ACC112 (cell line): ENCODE measurements at regions not wholly inside any gene's neighbourhood (a gene's known extent, or its start where the extent isn't known, plus 50 kb on each side); places are given as distances from the start of the nearest gene placed in this dataset.

ENCODE experiments used
- H2AFZ ChIP-seq: fragments of 200-600 bp; sonication (generic); one replicate; pipeline ENCODE4 v1.6.0; 2017; ENCODE audit warnings: antibody characterized with exemption, low read length; ENCODE audit not compliant: unreplicated experiment
- H3K27ac ChIP-seq: fragments of 200-600 bp; sonication (generic); 2 replicates; pipeline ENCODE4 v1.5.1; 2014; ENCODE audit warnings: low read depth, mild to moderate bottlenecking, antibody characterized with exemption, low read length, moderate library complexity
- H3K27me3 ChIP-seq: fragments of 200-600 bp; sonication (generic); 2 replicates; pipeline ENCODE4 v1.6.1; 2014; ENCODE audit warnings: mild to moderate bottlenecking, antibody characterized with exemption, low read length, moderate library complexity, mixed read lengths; ENCODE audit not compliant: insufficient read depth
- H3K36me3 ChIP-seq: fragments of 200-600 bp; sonication (generic); 2 replicates; pipeline ENCODE4 v1.6.1; 2016; ENCODE audit warnings: mild to moderate bottlenecking, antibody characterized with exemption, low read length, moderate library complexity, mixed read lengths; ENCODE audit not compliant: insufficient read depth
- H3K4me1 ChIP-seq: fragments of 200-600 bp; sonication (generic); one replicate; pipeline ENCODE4 v1.6.1; 2016; ENCODE audit warnings: low read length, mixed read lengths; ENCODE audit not compliant: insufficient read depth, unreplicated experiment, control insufficient read depth
- H3K4me3 ChIP-seq: fragments of 200-600 bp; sonication (generic); 2 replicates; pipeline ENCODE4 v1.5.1; 2014; ENCODE audit warnings: mild to moderate bottlenecking, low read depth, low read length
- H3K79me2 ChIP-seq: fragments of 200-600 bp; sonication (generic); one replicate; pipeline ENCODE4 v1.6.0; 2016; ENCODE audit warnings: low read length; ENCODE audit not compliant: control insufficient read depth, unreplicated experiment, insufficient read depth

DNA sequence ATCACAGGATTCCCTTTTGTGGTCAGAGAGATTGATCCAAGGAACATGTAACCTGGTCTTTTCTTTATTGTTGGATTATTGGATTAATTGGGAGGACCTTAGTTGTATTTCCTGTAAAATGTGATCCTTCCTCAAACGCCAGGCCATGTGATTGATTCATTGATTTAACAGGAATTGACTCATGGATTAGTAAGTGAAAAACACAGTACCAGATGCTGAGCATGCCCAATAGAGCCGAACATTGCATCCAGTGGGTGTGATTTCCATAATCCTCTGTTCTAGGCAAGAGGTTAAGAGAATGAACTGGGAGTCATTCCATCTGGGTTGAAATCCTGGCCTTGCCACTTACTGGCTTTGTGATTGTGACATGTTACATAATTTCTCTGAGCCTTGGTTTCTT is 522.3 kb downstream of the MAT2B start:
- H2AFZ ChIP-seq, result peak overlapping the region; percentile 69
- H3K4me3 ChIP-seq, result peak overlapping the region; percentile 9; the same call in 1 of the 2 replicates
- peaks cover 5% of the 10 kb centered on the region for H3K4me1 ChIP-seq
- no peaks in the 10 kb centered on the region for H3K79me2 ChIP-seq
- no peak overlapping the region for H3K27ac ChIP-seq
- H3K36me3 ChIP-seq, result no peaks in the 10 kb centered on the region
- no peaks in the 10 kb centered on the region for H3K27me3 ChIP-seq

DNA sequence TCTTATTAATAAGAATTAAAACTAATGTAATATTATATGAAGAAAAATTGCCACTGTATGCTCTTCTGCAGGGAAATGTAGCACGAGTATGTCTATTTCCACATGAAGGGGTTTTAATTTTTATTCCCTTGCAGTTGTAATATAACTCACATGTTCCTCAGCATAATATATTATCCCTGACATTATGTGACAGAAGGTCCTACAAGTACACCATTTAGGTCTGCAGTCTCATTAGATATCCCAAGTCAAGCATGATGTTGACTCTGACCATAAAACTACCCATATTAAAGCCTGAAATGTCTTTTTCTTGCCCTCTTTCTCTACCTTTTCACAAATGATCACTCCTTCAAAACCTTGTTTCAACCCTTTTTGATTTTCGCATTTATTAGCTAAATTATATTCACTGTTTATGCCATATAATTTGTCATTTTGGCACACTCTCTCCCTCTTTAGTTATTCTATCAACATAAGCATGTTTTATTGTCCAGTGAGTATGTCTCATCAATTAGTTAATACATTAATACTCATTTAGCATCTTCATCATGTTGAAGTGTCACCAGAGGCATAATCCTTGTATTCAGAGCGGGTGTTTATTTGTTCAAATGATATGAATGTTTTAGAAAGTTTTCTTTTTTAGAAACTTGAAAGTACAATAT is 532.8 kb downstream of the MAT2B start:
- Histone ChIP-seq H3K36me3 (no peaks in the 10 kb centered on the region), H3K27me3 (no peaks in the 10 kb centered on the region), H3K27ac (no peak overlapping the region), H3K79me2 (no peaks in the 10 kb centered on the region), H3K4me3 (no peak overlapping the region), H3K4me1 (no peaks in the 10 kb centered on the region), H2AFZ (no peak overlapping the region)

DNA sequence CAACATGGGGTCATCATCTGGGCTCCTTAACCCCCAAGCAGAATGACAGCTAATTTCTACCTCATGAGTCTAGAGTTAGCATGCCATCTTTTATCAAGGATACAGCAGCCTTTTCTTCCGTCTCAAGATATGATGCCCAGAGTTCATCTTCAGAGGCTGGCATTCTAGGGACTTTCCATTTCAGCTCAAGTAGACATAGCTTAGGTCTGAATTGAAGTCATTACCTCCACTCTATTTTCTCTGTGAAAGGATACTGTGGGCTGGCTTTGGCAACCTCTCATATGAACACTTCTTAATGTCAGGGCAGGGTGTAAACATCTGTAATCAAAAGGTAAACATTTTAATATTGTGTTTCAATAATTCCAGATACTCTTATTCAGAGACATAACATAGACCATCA is 535.7 kb downstream of the MAT2B start:
- H3K79me2 ChIP-seq, result no peaks in the 10 kb centered on the region
- no peaks in the 10 kb centered on the region for H3K27me3 ChIP-seq
- H3K36me3 ChIP-seq, result no peaks in the 10 kb centered on the region
- no peak overlapping the region for H3K4me3 ChIP-seq
- H3K4me1 ChIP-seq, result no peaks in the 10 kb centered on the region
- H2AFZ ChIP-seq, result no peak overlapping the region
- no peak overlapping the region for H3K27ac ChIP-seq

DNA sequence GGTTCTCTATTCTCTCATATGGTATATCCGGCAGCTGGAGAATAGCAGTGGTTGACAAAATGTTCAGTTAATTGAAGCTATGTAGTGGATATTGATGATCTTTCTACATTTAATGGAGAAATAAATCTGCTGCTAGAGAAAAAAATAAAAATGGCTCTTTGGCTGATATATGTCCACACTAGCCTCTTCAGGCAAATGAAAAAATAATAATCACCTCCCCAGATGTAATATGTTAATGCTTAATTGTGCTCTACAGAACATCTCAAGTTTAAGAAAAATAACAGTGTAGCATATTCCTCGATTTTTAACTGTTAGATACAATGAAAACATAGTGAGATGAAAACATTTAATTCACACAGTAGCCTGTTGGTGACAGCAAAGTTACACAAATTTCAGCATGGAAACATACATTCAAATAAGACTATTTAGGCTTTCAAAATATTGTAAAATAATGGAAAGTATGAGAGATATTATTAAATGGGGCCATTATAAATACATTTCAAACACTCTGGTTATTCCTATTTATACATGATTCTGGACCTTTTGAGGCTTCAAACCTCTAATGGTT is 543.0 kb downstream of the MAT2B start:
- Histone ChIP-seq H3K79me2 (no peaks in the 10 kb centered on the region), H3K27ac (no peak overlapping the region), H2AFZ (no peak overlapping the region), H3K4me1 (peaks cover 21% of the 10 kb centered on the region), H3K36me3 (no peaks in the 10 kb centered on the region), H3K27me3 (no peaks in the 10 kb centered on the region), H3K4me3 (no peak overlapping the region)

DNA sequence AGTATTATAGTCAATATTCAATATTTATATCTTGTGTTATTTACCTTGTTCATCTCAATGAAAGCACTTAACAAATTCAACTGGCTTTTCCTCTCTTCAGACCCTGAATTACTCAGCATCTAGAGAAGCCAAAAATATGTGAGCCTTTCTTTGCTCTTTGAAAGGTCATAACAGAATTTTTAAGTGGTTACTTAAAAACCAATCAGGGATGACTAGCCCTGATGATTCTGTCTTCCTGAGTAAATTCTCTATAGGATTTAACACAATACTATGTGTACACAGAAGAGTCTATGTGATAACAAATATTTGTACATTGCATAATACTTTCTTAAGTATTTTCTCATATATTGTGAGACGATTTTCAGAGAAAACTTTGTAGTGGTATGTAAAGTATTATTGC is 546.3 kb downstream of the MAT2B start:
- Histone ChIP-seq H3K27ac (peak overlapping the region; percentile 68), H3K4me1 (peaks cover 21% of the 10 kb centered on the region), H3K79me2 (no peaks in the 10 kb centered on the region), H3K4me3 (no peak overlapping the region), H2AFZ (no peak overlapping the region), H3K36me3 (no peaks in the 10 kb centered on the region), H3K27me3 (no peaks in the 10 kb centered on the region)

DNA sequence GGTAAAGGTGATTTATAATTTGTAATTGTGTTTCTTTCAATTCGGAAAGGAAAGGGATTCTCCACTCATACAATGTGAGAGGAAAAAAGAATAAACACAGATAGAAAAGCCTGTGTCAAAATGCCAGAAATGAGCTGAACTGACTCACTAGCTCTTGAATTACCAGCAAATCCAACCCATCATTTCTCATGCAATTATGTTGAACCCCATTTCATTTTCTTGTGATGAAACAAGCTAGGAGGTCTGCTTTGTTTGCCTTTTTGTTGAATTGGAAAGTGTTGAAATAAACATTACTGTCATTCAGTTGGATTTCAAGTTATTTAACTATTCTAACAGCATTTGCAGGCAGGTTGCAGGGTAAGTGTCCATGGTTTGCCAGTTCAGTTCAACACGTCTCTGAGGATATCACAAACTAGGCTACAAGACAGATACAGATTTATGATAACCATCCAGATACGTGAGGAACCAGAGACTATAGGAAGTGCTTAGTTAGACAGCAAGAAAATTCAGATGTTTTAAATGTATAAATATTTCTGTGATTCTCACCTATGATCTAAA is 547.2 kb downstream of the MAT2B start:
- H3K27ac ChIP-seq, result peak overlapping the region; percentile 68
- H3K27me3 ChIP-seq, result no peaks in the 10 kb centered on the region
- H3K4me1 ChIP-seq, result peaks cover 21% of the 10 kb centered on the region
- H3K4me3 ChIP-seq, result no peak overlapping the region
- H3K36me3 ChIP-seq, result no peaks in the 10 kb centered on the region
- H3K79me2 ChIP-seq, result no peaks in the 10 kb centered on the region
- H2AFZ ChIP-seq, result peak overlapping the region; percentile 34

DNA sequence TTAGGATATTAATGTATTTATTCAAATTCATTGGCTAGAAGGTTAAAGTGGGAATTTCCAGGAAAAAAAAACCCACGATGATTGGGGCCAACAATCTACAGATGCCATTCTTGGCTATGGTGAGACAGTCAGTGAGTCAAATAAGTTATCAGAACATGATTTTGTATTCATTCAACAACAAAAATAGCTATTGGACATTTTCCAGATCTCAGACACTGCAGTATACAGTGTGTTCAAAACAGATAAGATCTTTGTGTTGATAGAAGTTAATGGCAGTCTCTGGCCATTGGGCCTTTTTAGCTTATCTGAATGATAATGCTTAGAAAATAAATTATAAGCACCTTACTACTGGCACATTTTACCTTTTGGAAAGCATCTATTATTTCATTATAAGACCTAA is 547.7 kb downstream of the MAT2B start:
- H2AFZ ChIP-seq, result no peak overlapping the region
- H3K79me2 ChIP-seq, result no peaks in the 10 kb centered on the region
- H3K27me3 ChIP-seq, result no peaks in the 10 kb centered on the region
- H3K4me3 ChIP-seq, result no peak overlapping the region
- H3K4me1 ChIP-seq, result peaks cover 21% of the 10 kb centered on the region
- H3K36me3 ChIP-seq, result no peaks in the 10 kb centered on the region
- H3K27ac ChIP-seq, result peak overlapping the region; percentile 68; the same call in 1 of the 2 replicates

DNA sequence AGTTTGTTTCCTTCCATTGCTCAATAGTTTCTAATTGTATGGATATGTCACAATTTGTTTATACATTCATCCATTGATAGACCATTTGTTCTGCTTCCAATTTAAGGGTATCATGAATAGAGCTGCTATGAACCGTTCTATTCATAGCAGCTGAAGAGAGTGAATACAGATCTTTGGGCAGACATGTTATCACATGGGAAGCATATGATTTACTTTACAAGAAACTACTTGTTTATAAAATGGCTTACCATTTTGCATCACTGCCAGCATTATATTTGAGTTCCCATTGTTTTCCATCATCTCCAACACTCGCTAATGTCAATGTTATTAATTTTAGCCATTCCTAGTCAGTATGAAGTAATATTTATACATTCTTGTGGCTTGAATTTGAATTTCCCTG is 549.0 kb downstream of the MAT2B start:
- Histone ChIP-seq H3K79me2 (no peaks in the 10 kb centered on the region), H3K4me3 (no peak overlapping the region), H3K36me3 (no peaks in the 10 kb centered on the region), H3K4me1 (peaks cover 21% of the 10 kb centered on the region), H2AFZ (no peak overlapping the region), H3K27ac (no peak overlapping the region), H3K27me3 (no peaks in the 10 kb centered on the region)

DNA sequence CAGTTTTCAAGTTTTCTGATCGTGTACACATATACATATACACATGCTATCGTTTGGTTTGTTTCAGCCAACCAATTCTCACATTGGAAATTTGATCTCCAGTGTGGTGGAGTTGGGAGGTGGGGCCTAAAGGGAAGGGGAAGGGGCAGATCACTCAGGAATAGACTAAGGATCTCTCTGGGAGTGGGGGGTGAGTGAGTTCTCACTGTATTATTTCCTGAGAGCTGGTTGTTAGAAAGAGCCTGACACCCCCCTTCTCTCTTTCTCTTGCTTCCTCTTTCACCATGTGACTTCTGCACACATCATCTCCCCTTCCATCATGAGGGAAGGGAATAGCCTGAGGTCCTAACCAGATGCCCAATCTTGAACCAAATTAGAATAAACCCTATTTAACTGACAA is 551.7 kb downstream of the MAT2B start:
- Histone ChIP-seq H3K4me3 (no peak overlapping the region), H3K4me1 (peaks cover 12% of the 10 kb centered on the region), H3K79me2 (no peaks in the 10 kb centered on the region), H3K27me3 (no peaks in the 10 kb centered on the region), H3K36me3 (no peaks in the 10 kb centered on the region), H2AFZ (no peak overlapping the region), H3K27ac (no peak overlapping the region)

DNA sequence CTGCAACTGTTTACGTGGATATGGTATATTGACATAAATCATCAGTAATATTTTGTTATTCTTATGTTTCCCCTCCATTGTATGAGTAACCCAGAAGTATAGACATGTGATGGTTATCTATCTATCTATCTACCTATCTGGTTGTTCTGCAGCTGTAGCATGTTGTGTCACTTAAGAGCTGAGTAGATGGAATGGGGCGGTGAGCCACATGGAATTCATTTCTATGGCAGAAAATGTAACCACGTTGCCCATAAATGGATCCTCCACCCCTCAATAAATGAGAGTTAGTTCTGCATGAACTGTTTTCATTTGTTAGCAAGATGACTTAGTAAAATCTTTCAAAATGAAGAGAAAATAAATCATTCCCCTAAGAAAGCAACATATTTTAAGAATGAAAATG is 553.2 kb downstream of the MAT2B start:
- Histone ChIP-seq H3K27ac (no peak overlapping the region), H3K79me2 (no peaks in the 10 kb centered on the region), H2AFZ (no peak overlapping the region), H3K4me1 (no peaks in the 10 kb centered on the region), H3K4me3 (no peak overlapping the region), H3K27me3 (no peaks in the 10 kb centered on the region), H3K36me3 (no peaks in the 10 kb centered on the region)

DNA sequence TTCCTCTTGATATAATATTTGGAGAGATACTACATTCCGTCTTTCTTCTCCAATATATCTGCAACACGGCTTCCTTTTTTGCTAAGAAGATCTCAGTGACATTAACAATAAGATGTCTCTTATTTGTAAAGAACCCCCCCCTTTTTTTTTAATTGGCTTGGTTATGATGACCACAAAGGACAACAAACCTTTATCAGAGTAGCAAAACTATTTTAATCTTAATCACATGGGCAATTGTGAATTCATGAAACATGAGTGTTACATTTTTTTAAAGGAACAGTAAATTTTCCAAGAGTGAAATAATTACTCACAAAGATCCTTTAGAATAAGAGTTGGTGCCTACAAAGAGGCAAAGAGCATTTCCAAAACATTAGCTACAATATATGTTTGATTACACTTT is 554.1 kb downstream of the MAT2B start:
- Histone ChIP-seq H3K4me3 (no peak overlapping the region), H3K79me2 (no peaks in the 10 kb centered on the region), H3K27me3 (no peaks in the 10 kb centered on the region)

More for the DNA sequence above, 554.1 kb downstream of the MAT2B start:
- Histone ChIP-seq H3K36me3 (no peaks in the 10 kb centered on the region), H2AFZ (no peak overlapping the region), H3K27ac (no peak overlapping the region), H3K4me1 (no peaks in the 10 kb centered on the region)
